OCI-LY1 (cell line): ENCODE measurements at regions not wholly inside any gene's neighbourhood (a gene's known extent, or its start where the extent isn't known, plus 50 kb on each side); places are given as distances from the start of the nearest gene placed in this dataset.

Experiments
- EZH2 ChIP-seq: fragments of 200-600 bp; sonication (generic), shearing (Covaris generic); IDR thresholded peaks from 2 replicates; pipeline ENCODE4 v1.8.0; 2017; ENCODE audit warnings: borderline replicate concordance, mixed run types, mild to moderate bottlenecking, antibody characterized with exemption, low read length, moderate library complexity, mixed read lengths
- TF ChIP-seq, protein P1 (sequence below): fragments of 200-600 bp; sonication (generic), shearing (Covaris generic); IDR thresholded peaks from 2 replicates; pipeline ENCODE4 v1.5.1; 2017; ENCODE audit warnings: mild to moderate bottlenecking, antibody characterized with exemption, low read length, moderate library complexity, mixed read lengths

DNA sequence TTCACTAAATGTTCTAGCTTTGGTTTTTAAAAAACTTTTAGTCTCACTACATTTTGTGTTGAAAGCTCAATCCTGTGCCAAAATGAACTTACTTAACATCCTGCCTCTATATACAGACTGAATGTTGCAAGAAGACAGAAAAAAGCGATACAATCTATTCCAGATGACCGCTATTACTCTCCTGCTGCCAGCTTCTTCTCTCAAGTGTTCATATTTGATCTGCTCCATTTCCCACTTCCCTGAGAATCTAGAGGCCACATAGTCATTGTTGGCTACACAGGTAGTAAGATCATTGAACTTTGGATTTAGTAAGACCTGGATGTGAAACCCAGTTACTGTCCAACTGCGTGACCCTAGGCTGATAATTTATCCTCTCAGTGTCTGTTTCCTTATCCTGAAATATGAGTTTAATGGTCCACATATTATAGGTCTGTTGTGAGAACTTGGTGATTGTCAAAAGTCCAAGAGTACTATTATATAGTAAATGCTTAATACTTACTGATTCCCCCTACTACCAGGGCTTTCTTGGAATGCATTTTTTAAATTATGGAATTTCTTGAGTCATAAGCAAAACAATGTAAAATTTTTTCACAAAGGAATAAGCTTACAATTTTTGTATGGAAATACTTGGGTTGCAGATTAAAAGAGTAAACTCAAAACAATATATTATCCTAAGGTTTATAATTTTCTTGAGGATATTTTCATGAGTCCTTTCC lies 976.8 kb upstream of the ADGRL3 start:
- TF ChIP-seq, protein P1, sequence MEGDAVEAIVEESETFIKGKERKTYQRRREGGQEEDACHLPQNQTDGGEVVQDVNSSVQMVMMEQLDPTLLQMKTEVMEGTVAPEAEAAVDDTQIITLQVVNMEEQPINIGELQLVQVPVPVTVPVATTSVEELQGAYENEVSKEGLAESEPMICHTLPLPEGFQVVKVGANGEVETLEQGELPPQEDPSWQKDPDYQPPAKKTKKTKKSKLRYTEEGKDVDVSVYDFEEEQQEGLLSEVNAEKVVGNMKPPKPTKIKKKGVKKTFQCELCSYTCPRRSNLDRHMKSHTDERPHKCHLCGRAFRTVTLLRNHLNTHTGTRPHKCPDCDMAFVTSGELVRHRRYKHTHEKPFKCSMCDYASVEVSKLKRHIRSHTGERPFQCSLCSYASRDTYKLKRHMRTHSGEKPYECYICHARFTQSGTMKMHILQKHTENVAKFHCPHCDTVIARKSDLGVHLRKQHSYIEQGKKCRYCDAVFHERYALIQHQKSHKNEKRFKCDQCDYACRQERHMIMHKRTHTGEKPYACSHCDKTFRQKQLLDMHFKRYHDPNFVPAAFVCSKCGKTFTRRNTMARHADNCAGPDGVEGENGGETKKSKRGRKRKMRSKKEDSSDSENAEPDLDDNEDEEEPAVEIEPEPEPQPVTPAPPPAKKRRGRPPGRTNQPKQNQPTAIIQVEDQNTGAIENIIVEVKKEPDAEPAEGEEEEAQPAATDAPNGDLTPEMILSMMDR: no peak
- no peak for TF ChIP-seq EZH2
